OCI-LY3 (cell line): ENCODE measurements at regions not wholly inside any gene's neighbourhood (a gene's known extent, or its start where the extent isn't known, plus 50 kb on each side); places are given as distances from the start of the nearest gene placed in this dataset.

Experiments used
- CTCF ChIP-seq: fragments of 200-600, 300-600 bp; sonication (generic); IDR thresholded peaks from 2 replicates; pipeline ENCODE4 v1.5.1; 2014; ENCODE audit warnings: antibody characterized with exemption, low read length, low read depth
- EZH2phosphoT487 ChIP-seq: fragments of 200-600 bp; shearing (Covaris generic); IDR thresholded peaks from 2 replicates; pipeline ENCODE4 v1.6.1; 2018; ENCODE audit warnings: antibody characterized with exemption, mixed run types, low read depth

GRCh38 chr20:55704458-55704857, 300.9 kb downstream of the CBLN4 start:
- TF ChIP-seq CTCF (no peak), EZH2phosphoT487 (no peak)
